WTC11 (cell line): ENCODE measurements at regions not wholly inside any gene's neighbourhood (a gene's known extent, or its start where the extent isn't known, plus 50 kb on each side); places are given as distances from the start of the nearest gene placed in this dataset.

ENCODE experiments used
- JUN ChIP-seq: sonication (generic); formaldehyde crosslinking; IDR thresholded peaks from 2 replicates; pipeline ENCODE4 v1.8.0; 2023; ENCODE audit warnings: mild to moderate bottlenecking, missing genetic modification reagents
- NR2C2 ChIP-seq: sonication (generic); formaldehyde crosslinking; IDR thresholded peaks from 2 replicates; pipeline ENCODE4 v1.8.0; 2022; ENCODE audit warnings: mild to moderate bottlenecking, missing genetic modification reagents
- TF ChIP-seq, protein P1 (sequence below): fragments of 200-600 bp; IDR thresholded peaks from 2 replicates; pipeline ENCODE4 v1.8.0; 2022; ENCODE audit warnings: antibody characterized with exemption
- TF ChIP-seq, protein P2 (sequence below): sonication (generic); formaldehyde crosslinking; IDR thresholded peaks from 2 replicates; pipeline ENCODE4 v1.8.1; 2023; ENCODE audit warnings: mild to moderate bottlenecking, missing genetic modification reagents, moderate library complexity

DNA sequence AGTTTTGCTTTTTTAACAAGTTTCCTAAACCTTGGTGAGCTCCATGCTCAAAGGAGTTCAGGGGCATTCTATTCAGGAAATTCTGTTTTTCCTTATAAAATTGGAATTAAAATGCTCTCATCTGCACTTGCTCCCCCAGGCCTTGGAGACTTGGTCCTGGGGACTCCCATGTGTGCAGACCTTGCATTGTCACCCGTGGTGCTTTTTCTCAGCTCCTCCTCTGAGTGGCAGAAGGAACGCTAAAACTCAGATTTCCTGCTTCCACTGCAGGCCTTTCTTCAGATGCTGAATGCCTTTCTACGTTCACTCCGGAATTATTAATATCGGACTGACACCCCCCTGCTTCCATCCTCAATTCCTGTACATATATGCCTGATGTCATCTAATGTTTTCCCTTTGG lies 248.7 kb upstream of the RREB1 start:
- TF ChIP-seq NR2C2 (CRISPR knock-in tag) (no peak), JUN (CRISPR knock-in tag) (no peak)
- TF ChIP-seq, protein P1, sequence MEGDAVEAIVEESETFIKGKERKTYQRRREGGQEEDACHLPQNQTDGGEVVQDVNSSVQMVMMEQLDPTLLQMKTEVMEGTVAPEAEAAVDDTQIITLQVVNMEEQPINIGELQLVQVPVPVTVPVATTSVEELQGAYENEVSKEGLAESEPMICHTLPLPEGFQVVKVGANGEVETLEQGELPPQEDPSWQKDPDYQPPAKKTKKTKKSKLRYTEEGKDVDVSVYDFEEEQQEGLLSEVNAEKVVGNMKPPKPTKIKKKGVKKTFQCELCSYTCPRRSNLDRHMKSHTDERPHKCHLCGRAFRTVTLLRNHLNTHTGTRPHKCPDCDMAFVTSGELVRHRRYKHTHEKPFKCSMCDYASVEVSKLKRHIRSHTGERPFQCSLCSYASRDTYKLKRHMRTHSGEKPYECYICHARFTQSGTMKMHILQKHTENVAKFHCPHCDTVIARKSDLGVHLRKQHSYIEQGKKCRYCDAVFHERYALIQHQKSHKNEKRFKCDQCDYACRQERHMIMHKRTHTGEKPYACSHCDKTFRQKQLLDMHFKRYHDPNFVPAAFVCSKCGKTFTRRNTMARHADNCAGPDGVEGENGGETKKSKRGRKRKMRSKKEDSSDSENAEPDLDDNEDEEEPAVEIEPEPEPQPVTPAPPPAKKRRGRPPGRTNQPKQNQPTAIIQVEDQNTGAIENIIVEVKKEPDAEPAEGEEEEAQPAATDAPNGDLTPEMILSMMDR = no peak
- TF ChIP-seq, protein P2, sequence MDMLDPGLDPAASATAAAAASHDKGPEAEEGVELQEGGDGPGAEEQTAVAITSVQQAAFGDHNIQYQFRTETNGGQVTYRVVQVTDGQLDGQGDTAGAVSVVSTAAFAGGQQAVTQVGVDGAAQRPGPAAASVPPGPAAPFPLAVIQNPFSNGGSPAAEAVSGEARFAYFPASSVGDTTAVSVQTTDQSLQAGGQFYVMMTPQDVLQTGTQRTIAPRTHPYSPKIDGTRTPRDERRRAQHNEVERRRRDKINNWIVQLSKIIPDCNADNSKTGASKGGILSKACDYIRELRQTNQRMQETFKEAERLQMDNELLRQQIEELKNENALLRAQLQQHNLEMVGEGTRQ (CRISPR knock-in tag) = no peak
